ENCODE measurements at regions not wholly inside any gene's neighbourhood (a gene's known extent, or its start where the extent isn't known, plus 50 kb on each side); places are given as distances from the start of the nearest gene placed in this dataset.

DNA sequence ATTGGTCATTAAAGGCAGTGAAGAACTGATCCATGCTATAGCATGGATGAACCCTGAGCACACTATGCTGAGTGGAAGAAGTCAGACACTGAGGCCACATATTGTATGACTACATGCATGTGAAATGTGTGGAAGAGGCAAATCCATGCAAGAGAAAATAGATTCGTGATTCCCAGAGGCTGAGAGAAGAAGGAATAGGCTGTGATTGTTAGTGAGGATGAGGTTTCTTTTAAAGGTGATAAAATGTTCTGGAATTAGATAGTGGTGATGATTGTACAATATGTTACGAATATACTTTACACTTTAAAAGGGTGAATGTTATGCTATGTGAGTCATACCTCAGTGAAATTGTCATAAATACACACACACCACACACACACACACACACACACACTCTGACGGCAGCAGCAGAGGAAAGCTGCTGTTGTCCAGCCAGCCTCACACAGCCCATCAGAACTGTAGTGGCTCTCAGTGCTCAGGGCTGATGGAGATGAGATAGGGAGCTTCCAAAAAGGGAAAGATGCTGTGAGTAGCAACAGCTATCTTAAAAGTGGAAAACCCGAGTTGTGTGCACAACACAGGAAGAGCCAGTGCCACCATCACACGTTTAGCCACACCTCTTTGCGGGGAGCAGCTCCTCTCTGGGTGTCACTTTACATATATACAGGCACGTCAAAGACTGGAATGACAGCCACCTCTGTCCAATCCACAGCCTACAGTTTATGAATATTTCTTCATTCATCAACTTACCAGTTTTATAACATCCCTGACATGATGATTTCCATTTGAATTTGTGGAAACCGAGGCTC, 153.0 kb downstream of the SPATA19 start:
- H3K27ac ChIP-seq (ENCODE audit: low read depth, low read length) = no peak overlapping the region
- 82% methylated on average over 6 of the region's 8 CpGs for WGBS (ENCODE audit: insufficient coverage)
- H3K4me1 ChIP-seq (ENCODE audit: control insufficient read depth, insufficient read depth, low read length) = no peaks in the 10 kb centered on the region
- H3K36me3 ChIP-seq (ENCODE audit: control insufficient read depth, insufficient read depth, low read length) = no peaks in the 10 kb centered on the region
- no peaks in the 10 kb centered on the region for H3K27me3 ChIP-seq (ENCODE audit: control insufficient read depth, insufficient read depth, low read length)
- H3K4me3 ChIP-seq (ENCODE audit: low read depth, low read length) = no peak overlapping the region
- DNase-seq (ENCODE audit: low read depth in 4 of 6, low spot score in 6 of 6) = peak in 1 of 6 donors; percentile 25
- no peaks in the 10 kb centered on the region for H3K9me3 ChIP-seq (ENCODE audit: control insufficient read depth, insufficient read depth, low read length)

DNA sequence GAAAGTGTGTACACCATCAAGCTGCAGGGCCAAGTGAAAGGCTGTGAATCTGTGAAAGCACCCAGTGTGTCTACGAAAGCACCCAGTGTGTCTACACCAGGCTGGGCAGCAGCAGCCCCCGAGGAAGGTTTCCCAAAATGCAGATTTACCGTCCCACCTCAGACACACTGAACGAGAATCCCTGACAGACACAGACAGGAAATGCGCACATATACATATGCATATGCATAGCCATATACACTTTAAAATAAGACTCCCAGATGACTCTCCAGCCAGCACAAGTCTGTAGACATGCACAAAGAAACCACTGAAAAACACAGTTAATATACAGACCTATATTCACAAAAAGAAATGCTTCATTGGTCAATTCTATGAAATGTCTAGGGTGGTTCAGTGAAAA, 155.5 kb upstream of the OPCML start:
- no peak for DNase-seq (ENCODE audit: low read depth in 4 of 6, low spot score in 6 of 6)
- WGBS (ENCODE audit: insufficient coverage) = 92% methylated on average over 4 of the region's 5 CpGs
- no peaks in the 10 kb centered on the region for H3K36me3 ChIP-seq (ENCODE audit: control insufficient read depth, insufficient read depth, low read length)
- H3K27ac ChIP-seq (ENCODE audit: low read depth, low read length) = no peak overlapping the region
- H3K4me1 ChIP-seq (ENCODE audit: control insufficient read depth, insufficient read depth, low read length) = no peaks in the 10 kb centered on the region
- H3K4me3 ChIP-seq (ENCODE audit: low read depth, low read length) = no peak overlapping the region
- H3K27me3 ChIP-seq (ENCODE audit: control insufficient read depth, insufficient read depth, low read length) = peaks cover 5% of the 10 kb centered on the region
- no peaks in the 10 kb centered on the region for H3K9me3 ChIP-seq (ENCODE audit: control insufficient read depth, insufficient read depth, low read length)

DNA sequence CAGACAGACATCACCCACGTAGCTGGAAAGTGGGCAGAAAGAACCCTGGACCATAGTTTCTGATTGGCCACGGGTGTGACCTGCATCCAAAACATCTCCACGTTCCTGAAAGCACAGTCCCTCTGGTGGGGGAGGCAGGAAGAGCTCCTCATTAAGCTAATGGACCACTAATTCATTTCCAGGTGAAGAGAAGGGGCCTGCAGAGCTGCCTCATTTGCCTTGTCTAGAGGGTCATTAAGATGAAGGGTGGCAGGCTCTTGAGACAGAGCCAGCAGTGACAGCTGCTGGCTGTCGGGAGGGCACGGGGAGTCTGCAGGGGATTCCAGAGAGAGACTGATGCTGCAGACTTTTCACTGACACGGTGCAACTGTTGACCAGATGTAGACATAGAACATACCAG, 149.6 kb upstream of the OPCML start:
- Histone ChIP-seq H3K9me3 (ENCODE audit: control insufficient read depth, insufficient read depth, low read length) (no peaks in the 10 kb centered on the region), H3K27me3 (ENCODE audit: control insufficient read depth, insufficient read depth, low read length) (peaks cover 14% of the 10 kb centered on the region), H3K36me3 (ENCODE audit: control insufficient read depth, insufficient read depth, low read length) (no peaks in the 10 kb centered on the region), H3K4me1 (ENCODE audit: control insufficient read depth, insufficient read depth, low read length) (peaks cover 12% of the 10 kb centered on the region), H3K4me3 (ENCODE audit: low read depth, low read length) (no peak overlapping the region), H3K27ac (ENCODE audit: low read depth, low read length) (no peak overlapping the region)
- 4% methylated on average over 6 of the region's 6 CpGs for WGBS (ENCODE audit: insufficient coverage)
- peak in 4 of 6 donors; percentile 39 to 88 (median 62) for DNase-seq (ENCODE audit: low read depth in 4 of 6, low spot score in 6 of 6)

DNA sequence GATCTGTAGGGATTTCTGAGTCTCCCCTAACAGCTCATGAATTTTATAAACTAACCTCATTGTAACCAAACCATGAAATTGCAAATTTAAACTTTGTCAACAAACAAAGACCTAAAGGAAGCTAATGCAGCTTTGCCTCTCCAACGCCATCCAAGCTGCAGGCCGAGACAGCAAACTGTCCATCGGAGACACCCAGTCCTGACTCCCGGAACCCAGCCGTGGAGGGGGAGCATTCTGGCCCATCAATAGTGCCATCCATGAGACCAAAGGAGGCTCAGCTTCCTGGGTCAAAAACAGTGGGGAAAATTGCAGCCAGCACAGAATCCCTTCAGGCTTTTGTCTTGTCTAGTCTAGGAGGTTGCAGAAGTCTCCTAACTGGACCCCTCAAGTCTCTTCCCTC, 147.6 kb upstream of the OPCML start:
- 56% methylated on average over 5 of the region's 5 CpGs for WGBS (ENCODE audit: insufficient coverage)
- Histone ChIP-seq H3K27me3 (ENCODE audit: control insufficient read depth, insufficient read depth, low read length) (peaks cover 16% of the 10 kb centered on the region), H3K4me3 (ENCODE audit: low read depth, low read length) (no peak overlapping the region), H3K4me1 (ENCODE audit: control insufficient read depth, insufficient read depth, low read length) (peaks cover 12% of the 10 kb centered on the region), H3K9me3 (ENCODE audit: control insufficient read depth, insufficient read depth, low read length) (no peaks in the 10 kb centered on the region), H3K36me3 (ENCODE audit: control insufficient read depth, insufficient read depth, low read length) (no peaks in the 10 kb centered on the region), H3K27ac (ENCODE audit: low read depth, low read length) (no peak overlapping the region)
- DNase-seq (ENCODE audit: low read depth in 4 of 6, low spot score in 6 of 6) = no peak

DNA sequence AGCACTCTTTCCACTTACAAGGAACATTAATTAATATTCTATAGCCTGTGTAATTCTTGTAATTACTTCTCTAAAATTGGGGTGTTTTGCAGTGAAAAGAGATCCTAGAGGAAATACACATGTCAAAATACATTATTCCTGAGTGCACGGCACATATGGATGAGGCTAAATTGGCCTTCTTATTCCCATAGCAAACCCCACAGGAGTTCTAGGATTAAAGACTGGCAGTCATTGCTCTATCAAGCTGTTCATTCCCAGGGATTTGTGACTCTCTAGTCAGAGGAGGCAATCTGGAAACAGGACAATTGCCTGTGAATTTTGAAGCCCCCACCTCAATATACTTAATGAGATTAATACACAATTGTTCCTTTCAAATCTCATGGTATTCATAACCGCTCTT, 145.9 kb upstream of the OPCML start:
- Histone ChIP-seq H3K4me1 (ENCODE audit: control insufficient read depth, insufficient read depth, low read length) (peaks cover 12% of the 10 kb centered on the region), H3K27ac (ENCODE audit: low read depth, low read length) (no peak overlapping the region), H3K9me3 (ENCODE audit: control insufficient read depth, insufficient read depth, low read length) (no peaks in the 10 kb centered on the region), H3K4me3 (ENCODE audit: low read depth, low read length) (no peak overlapping the region), H3K36me3 (ENCODE audit: control insufficient read depth, insufficient read depth, low read length) (no peaks in the 10 kb centered on the region), H3K27me3 (ENCODE audit: control insufficient read depth, insufficient read depth, low read length) (peaks cover 14% of the 10 kb centered on the region)
- peak in 1 of 6 donors; percentile 73 for DNase-seq (ENCODE audit: low read depth in 4 of 6, low spot score in 6 of 6)
- WGBS (ENCODE audit: insufficient coverage) = no CpG with 5 or more reads among the region's 2 CpGs

DNA sequence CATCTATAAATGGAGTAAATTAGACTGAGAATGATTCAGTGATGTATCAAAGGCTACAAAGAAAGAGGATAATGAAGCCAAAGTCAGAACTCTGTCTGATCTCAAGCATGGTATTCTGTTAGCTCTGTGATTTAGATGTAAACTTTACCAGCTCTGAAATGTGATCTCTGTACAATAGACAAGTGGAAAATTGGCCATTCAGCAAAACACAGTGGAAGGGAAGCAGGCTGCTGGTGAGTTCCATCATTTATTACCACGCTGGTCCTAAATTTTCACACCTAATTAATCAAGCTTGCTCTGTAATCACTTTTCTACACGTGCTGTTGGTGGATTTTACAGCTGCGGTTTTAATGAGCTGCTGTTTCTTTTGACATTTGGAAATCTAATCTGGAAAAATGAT, 145.1 kb upstream of the OPCML start:
- Histone ChIP-seq H3K9me3 (ENCODE audit: control insufficient read depth, insufficient read depth, low read length) (no peaks in the 10 kb centered on the region), H3K36me3 (ENCODE audit: control insufficient read depth, insufficient read depth, low read length) (no peaks in the 10 kb centered on the region), H3K27ac (ENCODE audit: low read depth, low read length) (no peak overlapping the region), H3K4me3 (ENCODE audit: low read depth, low read length) (no peak overlapping the region), H3K4me1 (ENCODE audit: control insufficient read depth, insufficient read depth, low read length) (peaks cover 12% of the 10 kb centered on the region), H3K27me3 (ENCODE audit: control insufficient read depth, insufficient read depth, low read length) (peaks cover 14% of the 10 kb centered on the region)
- peak in 1 of 6 donors; percentile 73 for DNase-seq (ENCODE audit: low read depth in 4 of 6, low spot score in 6 of 6)
- no CpG with 5 or more reads among the region's 3 CpGs for WGBS (ENCODE audit: insufficient coverage)

DNA sequence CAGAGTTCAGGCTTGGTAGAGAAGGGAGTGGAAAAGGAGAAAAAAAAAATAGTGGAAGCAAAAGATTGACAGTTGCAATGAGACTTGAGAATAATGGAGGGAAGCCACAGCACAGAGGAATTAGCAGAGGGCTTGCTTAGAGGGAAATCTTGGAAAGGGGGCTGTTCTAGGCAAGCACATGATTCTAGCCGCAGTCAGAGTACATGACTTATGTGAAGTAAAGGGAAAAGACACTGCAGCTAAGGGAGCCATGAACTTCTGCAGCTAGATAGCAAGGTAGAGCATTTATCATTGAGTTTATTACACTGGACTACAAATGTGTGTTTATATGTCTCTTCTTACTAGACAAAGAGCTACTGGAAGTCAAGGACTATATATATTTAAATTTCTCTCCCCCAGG, 144.0 kb upstream of the OPCML start:
- Histone ChIP-seq H3K9me3 (ENCODE audit: control insufficient read depth, insufficient read depth, low read length) (no peaks in the 10 kb centered on the region), H3K4me3 (ENCODE audit: low read depth, low read length) (no peak overlapping the region), H3K4me1 (ENCODE audit: control insufficient read depth, insufficient read depth, low read length) (peaks cover 5% of the 10 kb centered on the region), H3K36me3 (ENCODE audit: control insufficient read depth, insufficient read depth, low read length) (no peaks in the 10 kb centered on the region), H3K27me3 (ENCODE audit: control insufficient read depth, insufficient read depth, low read length) (peaks cover 14% of the 10 kb centered on the region), H3K27ac (ENCODE audit: low read depth, low read length) (no peak overlapping the region)
- whole genome bisulfite sequencing (ENCODE audit: insufficient coverage) = 63% methylated on average over 1 of the region's 1 CpG
- peak in 1 of 6 donors; percentile 52 for DNase-seq (ENCODE audit: low read depth in 4 of 6, low spot score in 6 of 6)

DNA sequence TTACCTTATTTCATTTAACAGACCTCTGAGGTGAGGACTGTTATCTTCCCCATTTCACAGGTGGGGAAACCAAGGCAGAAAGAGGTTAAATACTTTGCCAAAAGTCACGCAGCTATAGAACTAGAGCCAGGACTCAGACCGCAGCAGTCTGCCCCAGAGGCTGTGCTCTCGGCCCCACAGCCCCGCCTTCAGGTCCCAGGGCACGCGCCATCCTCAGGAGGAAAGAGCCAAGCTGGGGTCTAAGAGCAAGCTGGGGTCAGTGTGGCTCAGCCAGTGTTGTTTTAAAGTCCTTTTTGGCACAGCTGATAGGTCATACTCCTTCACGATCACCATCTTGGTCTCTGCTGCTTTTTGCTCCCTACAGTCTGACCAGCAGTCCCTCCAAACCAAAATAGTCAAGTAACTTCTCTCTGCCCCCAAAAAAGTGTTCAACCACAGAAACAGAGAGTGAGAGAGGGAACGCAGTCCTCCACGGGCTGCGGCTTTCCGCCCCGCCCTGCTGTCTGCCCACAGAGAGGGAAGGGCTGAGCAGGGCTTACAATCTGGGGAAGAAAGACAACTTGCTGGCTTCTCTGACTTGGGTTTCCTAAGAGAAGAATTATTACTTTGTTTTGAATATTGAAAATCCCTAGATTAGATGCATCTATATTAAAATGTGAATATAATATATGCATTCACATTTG, 137.2 kb upstream of the OPCML start:
- no peak for DNase-seq (ENCODE audit: low read depth in 4 of 6, low spot score in 6 of 6)
- Histone ChIP-seq H3K9me3 (ENCODE audit: control insufficient read depth, insufficient read depth, low read length) (no peaks in the 10 kb centered on the region), H3K4me3 (ENCODE audit: low read depth, low read length) (no peak overlapping the region), H3K27ac (ENCODE audit: low read depth, low read length) (no peak overlapping the region), H3K27me3 (ENCODE audit: control insufficient read depth, insufficient read depth, low read length) (peaks cover 10% of the 10 kb centered on the region), H3K36me3 (ENCODE audit: control insufficient read depth, insufficient read depth, low read length) (no peaks in the 10 kb centered on the region), H3K4me1 (ENCODE audit: control insufficient read depth, insufficient read depth, low read length) (no peaks in the 10 kb centered on the region)
- WGBS (ENCODE audit: insufficient coverage) = 61% methylated on average over 12 of the region's 12 CpGs

DNA sequence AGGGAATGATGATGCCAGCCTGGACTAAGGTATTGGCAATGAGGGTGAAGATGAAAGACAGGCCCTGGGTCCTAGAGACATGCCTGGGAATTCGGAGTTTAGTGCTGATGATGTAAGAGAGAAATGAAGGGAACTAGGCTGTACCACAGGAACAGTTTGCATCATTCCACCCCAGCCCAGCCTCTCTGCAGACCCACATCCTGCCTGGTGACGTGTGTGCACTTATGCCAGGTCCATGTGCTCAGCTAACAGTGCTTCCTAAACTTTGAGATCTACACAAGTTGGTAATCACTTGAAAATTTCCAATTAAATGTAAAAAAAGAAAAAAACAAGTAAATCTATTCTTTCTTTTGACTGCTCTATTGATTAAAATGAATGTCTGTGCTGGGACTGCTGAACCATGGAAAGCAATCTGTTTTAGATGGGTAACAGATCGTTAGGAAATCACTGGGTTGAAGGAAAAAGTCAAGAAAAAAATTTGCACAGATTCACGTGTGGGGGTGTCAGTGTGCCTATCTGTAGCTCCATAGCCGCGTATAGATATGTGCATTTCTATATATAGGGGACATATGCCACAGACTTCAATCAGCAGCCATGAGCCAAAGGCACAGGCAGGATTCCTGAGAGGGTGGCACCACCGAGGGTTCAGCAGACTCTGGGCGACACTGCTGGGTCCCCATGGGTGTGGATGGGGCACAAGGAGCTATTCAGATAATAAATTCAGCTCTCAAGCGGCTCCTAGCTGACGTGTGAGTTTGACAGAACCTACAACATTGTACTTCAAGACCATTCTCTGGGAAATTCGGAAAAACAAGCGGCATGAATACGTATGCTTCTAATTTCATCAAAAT, 131.1 kb upstream of the OPCML start:
- Histone ChIP-seq H3K9me3 (ENCODE audit: control insufficient read depth, insufficient read depth, low read length) (no peaks in the 10 kb centered on the region), H3K4me3 (ENCODE audit: low read depth, low read length) (no peak overlapping the region), H3K27me3 (ENCODE audit: control insufficient read depth, insufficient read depth, low read length) (peaks cover 6% of the 10 kb centered on the region), H3K4me1 (ENCODE audit: control insufficient read depth, insufficient read depth, low read length) (peaks cover 4% of the 10 kb centered on the region), H3K27ac (ENCODE audit: low read depth, low read length) (no peak overlapping the region), H3K36me3 (ENCODE audit: control insufficient read depth, insufficient read depth, low read length) (no peaks in the 10 kb centered on the region)
- WGBS (ENCODE audit: insufficient coverage) = 78% methylated on average over 5 of the region's 13 CpGs
- peak in 1 of 6 donors; percentile 70 for DNase-seq (ENCODE audit: low read depth in 4 of 6, low spot score in 6 of 6)

Data from spinal cord (tissue), 9 donors.